ENCODE measurements at regions not wholly inside any gene's neighbourhood (a gene's known extent, or its start where the extent isn't known, plus 50 kb on each side); places are given as distances from the start of the nearest gene placed in this dataset.

- TF ChIP-seq ZBTB14 (CRISPR knock-in tag; IDR thresholded peaks at IDR 0.05) = no peak
- no peak for TF ChIP-seq MAZ (IDR thresholded peaks at IDR 0.05; ENCODE audit: borderline replicate concordance, low read depth, low read length)
- TF ChIP-seq MAZ (CRISPR knock-in tag; IDR thresholded peaks at IDR 0.05; ENCODE audit: low read depth) = no peak
- no peak for TF ChIP-seq ZBTB26 (CRISPR knock-in tag; IDR thresholded peaks at IDR 0.05; ENCODE audit: borderline replicate concordance)
- no peak for TF ChIP-seq POLR2AphosphoS5 (IDR thresholded peaks at IDR 0.05; ENCODE audit: low read depth, low read length)
- TF ChIP-seq CREBL2 (CRISPR knock-in tag; IDR thresholded peaks at IDR 0.05; ENCODE audit: borderline replicate concordance) = no peak
- no peak for TF ChIP-seq FOXM1 (CRISPR knock-in tag; IDR thresholded peaks at IDR 0.05)
- no peak for TF ChIP-seq MEIS2 (CRISPR knock-in tag; IDR thresholded peaks at IDR 0.05)
- TF ChIP-seq ZNF451 (CRISPR knock-in tag; IDR thresholded peaks at IDR 0.05) = no peak
These were observed 301.7 kb upstream of the PCSK5 start for GRCh38 chr9:75588808-75589207.
